Esophagus muscularis mucosa (tissue), 4 donors: ENCODE measurements at regions not wholly inside any gene's neighbourhood (a gene's known extent, or its start where the extent isn't known, plus 50 kb on each side); places are given as distances from the start of the nearest gene placed in this dataset.
A peak's percentile ranks its signal among the peaks of the same experiment; 100 is the strongest.

Experiments
- DNase-seq: peaks from one replicate; pipeline ENCODE4 v3.0.0-alpha.2; 2017; ENCODE audit errors: extremely low spot score
- H3K27ac ChIP-seq, 4 donors: fragments of 200-600 bp; sonication (generic); replicated peaks in 1 of 4; 1 replicate in 3 of 4; 2 replicates in 1 of 4; pipeline ENCODE4 v1.5.1; 2016 to 2019; ENCODE audit warnings: mild to moderate bottlenecking in 1 of 4
- H3K27me3 ChIP-seq, 4 donors: fragments of 200-600 bp; sonication (generic); one replicate each; pipeline versions ENCODE4 v1.5.1 to v1.6.0; 2016 to 2019
- H3K36me3 ChIP-seq, 4 donors: fragments of 200-600 bp; sonication (generic); one replicate each; pipeline ENCODE4 v1.5.1; 2016 to 2019
- H3K4me1 ChIP-seq, 4 donors: fragments of 200-600 bp; sonication (generic); one replicate each; pipeline ENCODE4 v1.5.1; 2016 to 2019
- H3K4me3 ChIP-seq, 4 donors: fragments of 200-600 bp; sonication (generic); 1 replicate in 2 of 4; 2 replicates in 2 of 4; pipeline ENCODE4 v1.5.1; 2016 to 2019; ENCODE audit warnings: mild to moderate bottlenecking in 4 of 4, moderate library complexity in 1 of 4
- H3K9me3 ChIP-seq, 4 donors: fragments of 200-600 bp; sonication (generic); 1 replicate in 3 of 4; 2 replicates in 1 of 4; pipeline ENCODE4 v1.5.1; 2016 to 2019
- EP300 ChIP-seq: sonication (generic); formaldehyde crosslinking; IDR thresholded peaks from one replicate; pipeline ENCODE4 v1.6.1; 2017; ENCODE audit warnings: antibody characterized with exemption
- POLR2A ChIP-seq: fragments of 450-650 bp; IDR thresholded peaks from one replicate; pipeline ENCODE4 v1.6.1; 2017; ENCODE audit warnings: antibody characterized with exemption, moderate library complexity, mild to moderate bottlenecking, low read depth
- POLR2AphosphoS5 ChIP-seq, 2 donors: sonication (generic); formaldehyde crosslinking; IDR thresholded peaks; one replicate each; pipeline ENCODE4 v1.6.1; 2017; ENCODE audit warnings: antibody characterized with exemption in 2 of 2
- WGBS: methylation state at CpG from one replicate; pipeline ENCODE4 v1.1.5; 2018; 5-methylcytosine and 5-hydroxymethylcytosine counted together
- intact Hi-C: fragments of 100-400 bp; cut with DNase I; formaldehyde crosslinking; loops from one replicate; pipeline ENCODE4 v1.15.1; 2023
- TF ChIP-seq, protein P1 (sequence below), 3 experiments: fragments of 200-600 bp in 2 of 3; fragments of 450-650 bp in 1 of 3; sonication (generic) in 2 of 3; IDR thresholded peaks; one replicate each; pipeline ENCODE4 v1.5.1; 2017 to 2019; ENCODE audit warnings: antibody characterized with exemption in 3 of 3, mild to moderate bottlenecking in 2 of 3, moderate library complexity in 1 of 3

DNA sequence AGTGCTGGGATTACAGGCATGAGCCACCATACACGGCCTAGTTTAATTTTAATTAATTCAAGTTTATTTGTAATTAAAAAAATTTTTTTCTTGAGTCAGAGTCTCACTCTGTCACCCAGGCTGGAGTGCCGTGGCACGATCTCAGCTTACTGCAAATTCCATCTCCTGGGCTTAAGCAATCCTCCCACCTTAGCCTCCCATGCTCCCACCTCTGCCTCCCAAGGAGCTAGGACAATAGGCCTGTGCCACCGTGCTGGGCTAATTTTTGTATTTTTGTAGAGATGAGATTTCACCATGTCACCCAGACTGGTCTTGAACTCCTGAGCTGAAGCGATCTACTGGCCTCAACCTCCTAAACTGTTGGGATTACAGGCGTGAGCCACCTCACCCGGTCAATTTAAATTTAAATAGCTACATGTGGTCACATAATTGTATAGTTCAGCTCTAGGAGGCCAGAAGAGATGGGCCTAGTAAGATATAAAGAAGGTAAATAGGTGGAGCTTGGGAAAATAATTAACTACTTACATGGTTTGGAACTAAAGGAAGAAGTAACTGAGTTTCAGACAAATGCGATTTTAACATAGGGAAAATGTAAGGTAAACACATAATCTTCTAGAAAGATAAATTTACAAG, 220.0 kb upstream of the CITED2 start:
- peak overlapping the region; percentile 83 to 86 (median 83) for H3K27ac ChIP-seq
- WGBS, result 92% methylated on average over 8 of the region's 8 CpGs
- H3K4me1 ChIP-seq, result peaks cover 31 to 98% (median 95%) of the 10 kb centered on the region in 4 donors
- no peak for TF ChIP-seq EP300
- TF ChIP-seq, protein P1, sequence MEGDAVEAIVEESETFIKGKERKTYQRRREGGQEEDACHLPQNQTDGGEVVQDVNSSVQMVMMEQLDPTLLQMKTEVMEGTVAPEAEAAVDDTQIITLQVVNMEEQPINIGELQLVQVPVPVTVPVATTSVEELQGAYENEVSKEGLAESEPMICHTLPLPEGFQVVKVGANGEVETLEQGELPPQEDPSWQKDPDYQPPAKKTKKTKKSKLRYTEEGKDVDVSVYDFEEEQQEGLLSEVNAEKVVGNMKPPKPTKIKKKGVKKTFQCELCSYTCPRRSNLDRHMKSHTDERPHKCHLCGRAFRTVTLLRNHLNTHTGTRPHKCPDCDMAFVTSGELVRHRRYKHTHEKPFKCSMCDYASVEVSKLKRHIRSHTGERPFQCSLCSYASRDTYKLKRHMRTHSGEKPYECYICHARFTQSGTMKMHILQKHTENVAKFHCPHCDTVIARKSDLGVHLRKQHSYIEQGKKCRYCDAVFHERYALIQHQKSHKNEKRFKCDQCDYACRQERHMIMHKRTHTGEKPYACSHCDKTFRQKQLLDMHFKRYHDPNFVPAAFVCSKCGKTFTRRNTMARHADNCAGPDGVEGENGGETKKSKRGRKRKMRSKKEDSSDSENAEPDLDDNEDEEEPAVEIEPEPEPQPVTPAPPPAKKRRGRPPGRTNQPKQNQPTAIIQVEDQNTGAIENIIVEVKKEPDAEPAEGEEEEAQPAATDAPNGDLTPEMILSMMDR (IDR thresholded peaks at IDR 0.05), result no peak
- TF ChIP-seq POLR2A, result no peak
- no peak for TF ChIP-seq POLR2AphosphoS5 (IDR thresholded peaks at IDR 0.05)
- no peaks in the 10 kb centered on the region for H3K9me3 ChIP-seq
- H3K27me3 ChIP-seq, result no peaks in the 10 kb centered on the region
- H3K4me3 ChIP-seq, result no peak overlapping the region
- no peak for DNase-seq
- intact Hi-C loops, result loop anchor here (5.0 kb wide), 1 partner anchor 57 kb away; no protein-coding TSS in a partner anchor
- no peaks in the 10 kb centered on the region for H3K36me3 ChIP-seq

DNA sequence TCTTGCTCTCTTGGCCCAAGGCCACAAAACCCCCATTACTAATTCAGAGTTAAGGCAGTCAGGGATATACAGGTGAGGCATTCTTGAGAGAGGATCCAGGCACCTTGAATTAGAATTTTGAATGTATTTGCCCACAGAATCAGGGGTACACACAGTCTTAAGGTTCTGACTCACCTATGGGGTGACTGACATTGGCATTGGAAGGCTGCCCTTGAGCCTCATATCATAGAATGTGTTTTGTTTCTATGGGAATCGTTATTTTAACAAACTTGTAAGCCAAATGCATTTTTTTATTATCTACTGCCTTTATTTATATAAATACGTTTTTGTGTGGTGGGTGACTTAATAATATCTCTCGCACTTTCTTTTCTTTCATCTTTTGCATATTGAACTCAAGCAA, 218.6 kb upstream of the CITED2 start:
- no peak overlapping the region for H3K4me3 ChIP-seq
- DNase-seq, result no peak
- H3K27me3 ChIP-seq, result no peaks in the 10 kb centered on the region
- WGBS, result 76% methylated on average over 3 of the region's 3 CpGs
- H3K4me1 ChIP-seq, result peaks cover 38 to 100% (median 92%) of the 10 kb centered on the region in 4 donors
- peak overlapping the region; percentile 83 to 86 (median 83) for H3K27ac ChIP-seq
- no peaks in the 10 kb centered on the region for H3K36me3 ChIP-seq
- intact Hi-C loops, result loop anchor here (5.0 kb wide), 1 partner anchor 56 kb away; no protein-coding TSS in a partner anchor
- TF ChIP-seq POLR2AphosphoS5 (IDR thresholded peaks at IDR 0.05) (no peak), POLR2A (no peak), EP300 (no peak)
- TF ChIP-seq, protein P1 (IDR thresholded peaks at IDR 0.05), result no peak
- no peaks in the 10 kb centered on the region for H3K9me3 ChIP-seq

DNA sequence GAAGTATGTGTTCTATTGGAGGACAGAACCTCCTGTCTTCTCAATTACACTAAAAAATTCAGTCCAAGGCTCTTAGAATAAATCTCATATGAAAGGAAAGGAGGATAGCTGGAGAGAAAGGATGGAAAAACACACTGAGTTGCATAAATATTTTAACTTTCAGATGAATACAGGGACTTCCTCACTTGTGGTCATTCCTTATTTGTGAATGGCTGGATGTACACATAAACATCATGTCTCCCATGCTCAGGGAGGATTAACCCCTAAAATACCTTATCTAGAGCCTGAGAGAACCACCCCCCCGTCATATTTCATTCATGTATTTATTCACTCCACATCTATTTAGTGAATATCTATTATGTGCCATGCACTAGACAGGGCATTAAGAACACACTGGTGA, 217.6 kb upstream of the CITED2 start:
- 95% methylated on average over 1 of the region's 1 CpG for WGBS
- intact Hi-C loops, result loop anchor here (5.0 kb wide), 1 partner anchor 55 kb away; no protein-coding TSS in a partner anchor
- peaks cover 35 to 97% (median 89%) of the 10 kb centered on the region in 4 donors for H3K4me1 ChIP-seq
- H3K4me3 ChIP-seq, result peak overlapping the region in 1 of 4 donors; percentile 9
- no peak for DNase-seq
- no peaks in the 10 kb centered on the region for H3K27me3 ChIP-seq
- no peaks in the 10 kb centered on the region for H3K9me3 ChIP-seq
- TF ChIP-seq, protein P1 (IDR thresholded peaks at IDR 0.05), result no peak
- TF ChIP-seq POLR2AphosphoS5 (IDR thresholded peaks at IDR 0.05), result no peak
- no peak for TF ChIP-seq POLR2A
- no peak for TF ChIP-seq EP300
- no peaks in the 10 kb centered on the region for H3K36me3 ChIP-seq
- H3K27ac ChIP-seq, result peak overlapping the region; percentile 83 to 86 (median 83)

DNA sequence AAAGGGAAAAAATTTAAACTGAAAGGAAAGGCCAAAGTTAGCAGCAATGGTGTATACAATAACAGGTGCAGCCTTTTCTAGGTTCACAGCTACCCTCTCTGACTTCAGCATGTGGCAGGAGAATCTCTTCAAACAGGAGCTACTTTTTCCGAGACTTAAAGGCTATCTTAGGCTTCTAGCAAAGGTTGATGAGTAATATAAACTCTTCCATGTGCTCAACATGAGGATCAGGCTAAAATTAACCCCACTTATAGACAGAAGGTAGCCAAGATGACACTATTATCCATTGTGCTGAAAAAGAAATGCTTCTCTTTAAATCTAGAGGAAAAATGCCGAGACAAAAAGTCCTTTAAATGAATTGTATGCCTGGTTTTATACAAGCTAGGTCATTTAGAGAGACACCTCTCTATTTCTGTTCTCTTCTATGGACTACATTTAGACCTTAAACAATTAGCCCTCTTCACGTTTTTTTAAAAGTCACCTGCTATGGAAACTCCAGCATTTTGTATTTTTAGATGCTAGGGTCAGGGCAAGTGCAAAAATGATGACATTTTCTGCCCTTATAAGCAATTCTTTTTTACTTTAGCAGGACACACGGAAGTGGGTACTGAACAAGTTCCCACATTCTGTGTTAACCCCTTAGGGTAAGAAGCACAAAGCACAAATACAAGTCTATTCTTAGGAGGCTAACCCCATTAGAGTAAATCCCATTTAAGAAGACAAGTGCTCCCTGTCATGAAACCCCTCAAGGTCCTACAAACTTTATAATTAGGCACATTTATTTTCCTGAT, 216.8 kb upstream of the CITED2 start:
- Histone ChIP-seq H3K4me3 (peak overlapping the region in 1 of 4 donors; percentile 9), H3K4me1 (peaks cover 35 to 90% (median 81%) of the 10 kb centered on the region in 4 donors), H3K27me3 (no peaks in the 10 kb centered on the region), H3K27ac (peak overlapping the region; percentile 83 to 86 (median 83)), H3K36me3 (no peaks in the 10 kb centered on the region), H3K9me3 (no peaks in the 10 kb centered on the region)
- 22% methylated on average over 4 of the region's 4 CpGs for WGBS
- peak; percentile 5 for DNase-seq
- TF ChIP-seq, protein P1 (IDR thresholded peaks at IDR 0.05), result no peak
- TF ChIP-seq POLR2AphosphoS5 (IDR thresholded peaks at IDR 0.05), result peak in 1 of 2 donors; percentile 18
- intact Hi-C loops, result loop anchor here (2.0 to 5.0 kb wide), 2 partner anchors 54 to 216 kb away; partner anchors contain the start of gene CITED2
